GM06990 (cell line): ENCODE measurements at regions not wholly inside any gene's neighbourhood (a gene's known extent, or its start where the extent isn't known, plus 50 kb on each side); places are given as distances from the start of the nearest gene placed in this dataset.
"Not testable (repeated sequence)": the region's sequence is repeated elsewhere in the genome, so short reads cannot be mapped to it uniquely, and the experiment has no call there.

Source experiments
- DNase-seq: peaks from one replicate; pipeline ENCODE4 v3.0.0-alpha.2; 2011; ENCODE audit not compliant: insufficient read length; ENCODE audit errors: extremely low read depth
- H3K27me3 ChIP-seq: replicated peaks from 2 replicates; pipeline ENCODE4 v1.6.0; 2011; ENCODE audit warnings: low read length; ENCODE audit not compliant: control insufficient read depth, insufficient read depth
- H3K36me3 ChIP-seq: 2 replicates; pipeline ENCODE4 v1.5.1; 2011; ENCODE audit warnings: low read length; ENCODE audit not compliant: control insufficient read depth, insufficient read depth
- H3K4me3 ChIP-seq: replicated peaks from 2 replicates; pipeline ENCODE4 v1.5.1; 2011; ENCODE audit warnings: low read depth, mild to moderate bottlenecking, control low read depth, low read length
- TF ChIP-seq, protein P1 (sequence below): IDR thresholded peaks from 2 replicates; pipeline ENCODE4 v1.5.1; 2011; ENCODE audit warnings: low read length, control low read depth, mild to moderate bottlenecking, inconsistent platforms; ENCODE audit not compliant: insufficient read depth, poor library complexity, severe bottlenecking

DNA sequence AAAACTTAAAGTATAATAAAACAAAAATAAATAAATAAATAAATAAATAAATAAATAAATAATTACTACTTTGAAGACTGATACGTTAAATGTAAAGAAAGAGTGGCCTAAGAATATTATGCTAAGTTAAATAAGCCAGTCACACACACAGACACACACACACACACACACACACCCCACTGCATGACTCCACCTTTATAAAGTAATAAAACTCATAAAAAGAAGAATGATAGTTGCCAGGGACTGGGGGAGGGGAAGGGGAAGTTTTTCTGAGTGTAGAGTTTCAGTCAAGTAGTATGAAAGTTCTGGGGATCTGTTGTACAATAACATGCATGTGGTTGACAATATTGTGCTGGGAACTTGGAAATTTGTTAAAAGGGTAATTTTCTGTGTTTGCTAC lies 1237.5 kb upstream of the GYPC start:
- TF ChIP-seq, protein P1, sequence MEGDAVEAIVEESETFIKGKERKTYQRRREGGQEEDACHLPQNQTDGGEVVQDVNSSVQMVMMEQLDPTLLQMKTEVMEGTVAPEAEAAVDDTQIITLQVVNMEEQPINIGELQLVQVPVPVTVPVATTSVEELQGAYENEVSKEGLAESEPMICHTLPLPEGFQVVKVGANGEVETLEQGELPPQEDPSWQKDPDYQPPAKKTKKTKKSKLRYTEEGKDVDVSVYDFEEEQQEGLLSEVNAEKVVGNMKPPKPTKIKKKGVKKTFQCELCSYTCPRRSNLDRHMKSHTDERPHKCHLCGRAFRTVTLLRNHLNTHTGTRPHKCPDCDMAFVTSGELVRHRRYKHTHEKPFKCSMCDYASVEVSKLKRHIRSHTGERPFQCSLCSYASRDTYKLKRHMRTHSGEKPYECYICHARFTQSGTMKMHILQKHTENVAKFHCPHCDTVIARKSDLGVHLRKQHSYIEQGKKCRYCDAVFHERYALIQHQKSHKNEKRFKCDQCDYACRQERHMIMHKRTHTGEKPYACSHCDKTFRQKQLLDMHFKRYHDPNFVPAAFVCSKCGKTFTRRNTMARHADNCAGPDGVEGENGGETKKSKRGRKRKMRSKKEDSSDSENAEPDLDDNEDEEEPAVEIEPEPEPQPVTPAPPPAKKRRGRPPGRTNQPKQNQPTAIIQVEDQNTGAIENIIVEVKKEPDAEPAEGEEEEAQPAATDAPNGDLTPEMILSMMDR: no peak
- Histone ChIP-seq H3K4me3 (no peak overlapping the region), H3K27me3 (no peaks in the 10 kb centered on the region), H3K36me3 (no peaks in the 10 kb centered on the region)
- no peak for DNase-seq

DNA sequence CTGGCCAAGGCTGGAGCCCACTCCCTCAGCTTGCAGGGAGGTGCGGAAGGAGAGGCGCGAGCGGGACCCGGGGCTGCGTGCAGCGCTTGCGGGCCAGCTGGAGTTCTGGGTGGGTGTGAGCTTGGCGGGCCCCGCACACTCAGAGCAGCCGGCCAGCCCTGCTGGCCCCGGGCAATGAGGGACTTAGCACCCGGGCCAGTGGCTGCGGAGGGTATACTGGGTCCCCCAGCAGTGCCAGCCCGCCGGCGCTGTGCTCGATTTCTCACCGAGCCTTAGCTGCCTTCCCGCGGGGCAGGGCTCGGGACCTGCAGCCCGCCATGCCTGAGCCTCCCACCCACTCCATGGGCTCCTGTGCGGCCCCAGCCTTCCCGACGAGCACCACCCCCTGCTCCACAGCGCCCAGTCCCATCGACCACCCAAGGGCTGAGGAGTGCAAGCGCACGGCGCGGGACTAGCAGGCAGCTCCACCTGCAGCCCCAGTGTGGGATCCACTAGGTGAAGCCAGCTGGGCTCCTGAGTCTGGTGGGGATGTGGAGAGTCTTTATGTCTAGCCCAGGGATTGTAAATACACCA lies 1233.7 kb upstream of the GYPC start:
- not testable (repeated sequence) for H3K4me3 ChIP-seq, DNase-seq, H3K36me3 ChIP-seq, H3K27me3 ChIP-seq

DNA sequence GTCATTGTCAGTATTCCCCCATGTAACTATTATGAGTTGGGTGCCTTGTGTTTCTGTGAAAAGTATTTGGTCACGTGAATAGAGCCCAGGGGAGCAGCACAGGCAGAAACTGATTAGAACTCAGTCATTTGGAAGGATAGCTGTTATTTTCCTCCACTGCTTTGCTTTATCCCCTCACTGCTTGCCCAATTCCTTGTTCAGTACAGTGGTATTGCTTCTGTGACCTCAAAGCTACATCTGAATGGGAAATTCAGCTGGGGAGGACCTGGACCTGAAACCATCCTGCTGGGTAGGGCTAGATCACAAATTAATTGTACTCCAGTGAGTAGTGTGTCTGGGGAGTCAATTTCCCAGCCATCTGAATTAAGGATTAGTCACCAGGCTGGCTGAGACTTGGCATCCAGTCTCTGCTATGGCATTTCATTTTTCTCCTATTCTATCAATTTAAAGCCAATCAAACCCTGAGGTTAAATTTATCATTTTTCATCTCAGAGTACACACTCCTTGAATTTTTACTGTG lies 1231.6 kb upstream of the GYPC start:
- TF ChIP-seq, protein P1: no peak
- Histone ChIP-seq H3K27me3 (no peaks in the 10 kb centered on the region), H3K4me3 (no peak overlapping the region), H3K36me3 (no peaks in the 10 kb centered on the region)
- no peak for DNase-seq

DNA sequence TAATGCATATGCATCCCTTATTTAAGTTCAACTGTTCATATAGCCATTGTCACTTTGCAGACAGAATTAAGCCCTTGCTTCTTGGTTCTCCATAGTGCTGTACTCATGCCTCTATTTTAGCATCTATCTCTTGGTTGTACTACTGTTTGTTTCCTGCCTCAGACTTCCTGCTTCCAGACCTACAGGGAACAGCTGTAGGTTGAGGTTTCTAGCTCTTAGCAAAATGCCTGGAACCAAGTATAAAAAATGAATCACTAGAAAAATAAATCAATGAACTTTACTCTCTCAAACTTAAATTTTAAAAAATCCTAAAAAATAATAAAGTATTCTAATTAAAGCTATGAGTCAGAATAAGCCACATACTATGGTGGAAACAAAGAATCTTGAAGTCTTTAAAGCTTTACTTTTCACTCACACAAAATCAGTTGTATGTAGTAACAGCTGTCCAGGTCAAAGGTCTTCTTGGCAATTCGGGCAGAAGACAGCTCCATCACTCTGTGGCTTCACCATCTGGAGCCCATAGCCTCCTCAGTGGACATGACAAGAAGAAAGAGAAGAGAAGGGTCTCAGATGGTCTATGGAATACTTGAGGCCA lies 1228.1 kb upstream of the GYPC start:
- DNase-seq: no peak
- H3K4me3 ChIP-seq: no peak overlapping the region
- no peaks in the 10 kb centered on the region for H3K36me3 ChIP-seq
- TF ChIP-seq, protein P1: no peak
- H3K27me3 ChIP-seq: no peaks in the 10 kb centered on the region

DNA sequence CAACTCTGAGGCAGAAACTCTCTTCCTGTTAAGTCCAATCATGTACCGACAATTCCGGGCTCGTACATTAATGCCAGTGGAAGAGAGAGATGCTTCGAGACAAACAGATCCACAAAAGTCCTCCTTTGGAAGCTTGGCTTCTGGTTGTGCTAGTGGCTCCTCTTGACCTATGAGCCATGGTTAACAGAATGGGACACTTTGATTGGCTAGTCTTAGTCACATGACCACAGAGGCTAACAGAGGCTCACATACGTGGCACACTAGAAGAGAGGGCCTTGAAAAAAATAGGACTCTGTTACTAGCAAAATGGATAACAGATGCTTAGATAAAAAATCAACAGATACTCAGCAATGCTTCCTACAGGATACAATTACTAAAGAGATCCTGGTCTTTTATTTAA lies 1211.9 kb upstream of the GYPC start:
- H3K4me3 ChIP-seq: no peak overlapping the region
- H3K27me3 ChIP-seq: no peaks in the 10 kb centered on the region
- no peaks in the 10 kb centered on the region for H3K36me3 ChIP-seq
- TF ChIP-seq, protein P1: no peak
- no peak for DNase-seq

DNA sequence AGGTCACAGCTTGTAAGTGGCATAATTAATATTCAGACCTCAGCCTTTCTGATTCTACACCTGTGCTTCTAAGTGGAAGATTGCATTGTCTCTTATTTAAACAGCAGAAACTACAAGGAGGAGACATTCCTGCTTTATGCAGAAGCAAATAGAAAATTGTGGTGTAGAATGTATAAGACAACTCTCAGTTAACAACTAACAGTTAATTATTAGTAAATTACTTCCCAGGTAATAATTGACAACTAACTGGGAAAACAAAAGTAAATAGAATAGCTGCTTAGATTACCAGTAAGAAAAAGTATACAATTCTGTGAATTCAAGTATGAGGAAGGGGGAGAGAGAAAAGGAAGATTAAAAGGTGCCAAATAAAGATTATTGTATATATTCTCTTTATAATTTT lies 1210.5 kb upstream of the GYPC start:
- Histone ChIP-seq H3K4me3 (no peak overlapping the region), H3K36me3 (no peaks in the 10 kb centered on the region), H3K27me3 (no peaks in the 10 kb centered on the region)
- DNase-seq: no peak
- TF ChIP-seq, protein P1: no peak
